OCI-LY3 (cell line): ENCODE measurements at regions not wholly inside any gene's neighbourhood (a gene's known extent, or its start where the extent isn't known, plus 50 kb on each side); places are given as distances from the start of the nearest gene placed in this dataset.

Experiments
- CTCF ChIP-seq: fragments of 200-600, 300-600 bp; sonication (generic); IDR thresholded peaks from 2 replicates; pipeline ENCODE4 v1.5.1; 2014; ENCODE audit warnings: antibody characterized with exemption, low read length, low read depth
- EZH2phosphoT487 ChIP-seq: fragments of 200-600 bp; shearing (Covaris generic); IDR thresholded peaks from 2 replicates; pipeline ENCODE4 v1.6.1; 2018; ENCODE audit warnings: antibody characterized with exemption, mixed run types, low read depth

- TF ChIP-seq CTCF (no peak), EZH2phosphoT487 (no peak)
These were observed 163.2 kb upstream of the JARID2 start for GRCh38 chr6:15082708-15083107.
